GM13977 (cell line): ENCODE measurements at regions not wholly inside any gene's neighbourhood (a gene's known extent, or its start where the extent isn't known, plus 50 kb on each side); places are given as distances from the start of the nearest gene placed in this dataset.
"Not testable (repeated sequence)": the region's sequence is repeated elsewhere in the genome, so short reads cannot be mapped to it uniquely, and the experiment has no call there.

ENCODE experiments used
- DNase-seq: peaks from one replicate; pipeline ENCODE4 v3.0.0; 2012; ENCODE audit warnings: low spot score
- CTCF ChIP-seq: IDR thresholded peaks from 2 replicates; pipeline ENCODE4 v1.5.1; 2012; ENCODE audit warnings: mild to moderate bottlenecking, control low read depth; ENCODE audit not compliant: insufficient read depth; ENCODE audit errors: extremely low read depth, missing control alignments
- in situ Hi-C: fragments of 300-500 bp; cut with MboI; formaldehyde crosslinking; loops from one replicate; pipeline ENCODE4 v1.12.0; 2022; ENCODE audit warnings: low sequenced_read_pairs, low pct_unique_long_range_greater_than_20kb, mixed read lengths, inconsistent platforms; ENCODE audit not compliant: unreplicated experiment

GRCh38 chrY:7390056-7390455 is 478.5 kb upstream of the AMELY start:
- in situ Hi-C loops = no loop called here
- no peak for TF ChIP-seq CTCF

GRCh38 chrY:7382988-7383387 is 471.4 kb upstream of the AMELY start:
- TF ChIP-seq CTCF = no peak
- no peak for DNase-seq
- in situ Hi-C loops = no loop called here

More at GRCh38 chrY:7390056-7390455, 478.5 kb upstream of the AMELY start:
- no peak for DNase-seq

- in situ Hi-C loops = no loop called here
- no peak for TF ChIP-seq CTCF
- DNase-seq = no peak
These were observed 465.5 kb upstream of the AMELY start for GRCh38 chrY:7377091-7377490.

GRCh38 chrY:7374485-7374884 is 462.9 kb upstream of the AMELY start:
- in situ Hi-C loops, DNase-seq: not testable (repeated sequence)

- not testable (repeated sequence) for DNase-seq
These were observed 460.4 kb upstream of the AMELY start for GRCh38 chrY:7371953-7372352.

GRCh38 chrY:7371026-7371425 is 459.5 kb upstream of the AMELY start:
- in situ Hi-C loops, DNase-seq: not testable (repeated sequence)

More at GRCh38 chrY:7371953-7372352, 460.4 kb upstream of the AMELY start:
- in situ Hi-C loops = not testable (repeated sequence)

- no peak for TF ChIP-seq CTCF
- in situ Hi-C loops = no loop called here
- no peak for DNase-seq
These were observed 448.0 kb upstream of the AMELY start for GRCh38 chrY:7359520-7359919.

- in situ Hi-C loops = no loop called here
- no peak for DNase-seq
These were observed 446.7 kb upstream of the AMELY start for GRCh38 chrY:7358103-7358752.

GRCh38 chrY:7355891-7356290 is 444.3 kb upstream of the AMELY start:
- in situ Hi-C loops, DNase-seq: not testable (repeated sequence)

More at GRCh38 chrY:7358103-7358752, 446.7 kb upstream of the AMELY start:
- no peak for TF ChIP-seq CTCF
